ENCODE measurements at regions not wholly inside any gene's neighbourhood (a gene's known extent, or its start where the extent isn't known, plus 50 kb on each side); places are given as distances from the start of the nearest gene placed in this dataset.

- TF ChIP-seq POLR2A (IDR thresholded peaks at IDR 0.05) (no peak), POLR2AphosphoS5 (IDR thresholded peaks at IDR 0.05) (no peak)
- TF ChIP-seq, protein P1, sequence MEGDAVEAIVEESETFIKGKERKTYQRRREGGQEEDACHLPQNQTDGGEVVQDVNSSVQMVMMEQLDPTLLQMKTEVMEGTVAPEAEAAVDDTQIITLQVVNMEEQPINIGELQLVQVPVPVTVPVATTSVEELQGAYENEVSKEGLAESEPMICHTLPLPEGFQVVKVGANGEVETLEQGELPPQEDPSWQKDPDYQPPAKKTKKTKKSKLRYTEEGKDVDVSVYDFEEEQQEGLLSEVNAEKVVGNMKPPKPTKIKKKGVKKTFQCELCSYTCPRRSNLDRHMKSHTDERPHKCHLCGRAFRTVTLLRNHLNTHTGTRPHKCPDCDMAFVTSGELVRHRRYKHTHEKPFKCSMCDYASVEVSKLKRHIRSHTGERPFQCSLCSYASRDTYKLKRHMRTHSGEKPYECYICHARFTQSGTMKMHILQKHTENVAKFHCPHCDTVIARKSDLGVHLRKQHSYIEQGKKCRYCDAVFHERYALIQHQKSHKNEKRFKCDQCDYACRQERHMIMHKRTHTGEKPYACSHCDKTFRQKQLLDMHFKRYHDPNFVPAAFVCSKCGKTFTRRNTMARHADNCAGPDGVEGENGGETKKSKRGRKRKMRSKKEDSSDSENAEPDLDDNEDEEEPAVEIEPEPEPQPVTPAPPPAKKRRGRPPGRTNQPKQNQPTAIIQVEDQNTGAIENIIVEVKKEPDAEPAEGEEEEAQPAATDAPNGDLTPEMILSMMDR (IDR thresholded peaks at IDR 0.05), result no peak
Observed at GRCh38 chr11:100578831-100579311, 108.2 kb upstream of the ARHGAP42 start.

Measured in prostate gland (tissue), 2 donors.